GM21825 (cell line): ENCODE measurements at regions not wholly inside any gene's neighbourhood (a gene's known extent, or its start where the extent isn't known, plus 50 kb on each side); places are given as distances from the start of the nearest gene placed in this dataset.
"Not testable (repeated sequence)": the region's sequence is repeated elsewhere in the genome, so short reads cannot be mapped to it uniquely, and the experiment has no call there.

ENCODE experiments used
- ATAC-seq: cut with Tn5 transposase; IDR thresholded peaks from one replicate; pipeline ENCODE4 v1.9.1; 2021; ENCODE audit warnings: mild to moderate bottlenecking, moderate library complexity; ENCODE audit not compliant: unreplicated experiment

- not testable (repeated sequence) for ATAC-seq
Measured at GRCh38 chr2:131668794-131669540, 141.3 kb downstream of the CCDC74A start.

- ATAC-seq, result not testable (repeated sequence)
Measured at GRCh38 chr2:131671841-131672470, 144.3 kb downstream of the CCDC74A start.

GRCh38 chr2:131672471-131673399 is 145.0 kb downstream of the CCDC74A start:
- peak; percentile 89 for ATAC-seq

GRCh38 chr2:131673400-131674173 is 145.9 kb downstream of the CCDC74A start:
- ATAC-seq, result peak; percentile 90

- ATAC-seq, result no peak
Measured at GRCh38 chr2:131674174-131674507, 146.5 kb downstream of the CCDC74A start.

GRCh38 chr2:131681611-131682121 is 154.0 kb downstream of the CCDC74A start:
- ATAC-seq, result peak; percentile 25

- peak; percentile 99 for ATAC-seq
Measured at GRCh38 chr2:131682122-131682944, 154.6 kb downstream of the CCDC74A start.

GRCh38 chr2:131682945-131683330 is 155.2 kb downstream of the CCDC74A start:
- ATAC-seq, result peak; percentile 45

- ATAC-seq, result not testable (repeated sequence)
Measured at GRCh38 chr2:131684631-131685316, 157.1 kb downstream of the CCDC74A start.

- ATAC-seq, result not testable (repeated sequence)
Measured at GRCh38 chr2:131686164-131686893, 158.6 kb downstream of the CCDC74A start.

- not testable (repeated sequence) for ATAC-seq
Measured at GRCh38 chr2:131686894-131687238, 159.2 kb downstream of the CCDC74A start.

- ATAC-seq, result not testable (repeated sequence)
Measured at GRCh38 chr2:131689066-131689465, 161.4 kb downstream of the CCDC74A start.

GRCh38 chr2:131711268-131711667 is 183.6 kb downstream of the CCDC74A start:
- not testable (repeated sequence) for ATAC-seq

GRCh38 chr2:131717907-131718306 is 190.2 kb downstream of the CCDC74A start:
- not testable (repeated sequence) for ATAC-seq

- not testable (repeated sequence) for ATAC-seq
Measured at GRCh38 chr2:131721163-131721562, 193.5 kb downstream of the CCDC74A start.

- ATAC-seq, result not testable (repeated sequence)
Measured at GRCh38 chr2:131722256-131722655, 194.6 kb downstream of the CCDC74A start.

- ATAC-seq, result no peak
Measured at GRCh38 chr2:131724019-131724418, 196.3 kb downstream of the CCDC74A start.

- not testable (repeated sequence) for ATAC-seq
Measured at GRCh38 chr2:131728451-131728850, 200.8 kb downstream of the CCDC74A start.
